ENCODE measurements at regions not wholly inside any gene's neighbourhood (a gene's known extent, or its start where the extent isn't known, plus 50 kb on each side); places are given as distances from the start of the nearest gene placed in this dataset.

DNA sequence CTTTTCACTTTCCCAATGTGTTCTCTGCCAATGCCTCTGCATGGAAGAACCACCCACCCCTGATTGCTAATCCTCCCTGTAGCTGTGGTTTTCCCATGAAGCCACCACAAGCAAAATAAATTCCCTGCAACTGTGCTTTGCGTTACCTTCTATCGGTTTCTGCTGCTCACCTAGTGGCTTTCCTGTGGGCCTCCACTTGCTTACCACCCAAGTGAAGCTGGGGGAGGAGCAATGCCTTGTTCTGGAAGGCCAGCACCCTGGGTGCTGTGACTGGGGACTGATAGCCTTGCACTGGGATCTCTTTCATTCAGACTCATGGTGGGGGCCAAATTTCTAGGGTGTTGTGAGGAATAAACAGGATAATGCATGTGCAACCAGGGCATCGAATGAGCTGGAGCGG is 56.3 kb upstream of the GDNF start:
- Histone ChIP-seq H3K4me1 (no peaks in the 10 kb centered on the region), H3K27ac (no peak overlapping the region), H3K9me3 (no peaks in the 10 kb centered on the region), H3K4me3 (no peak overlapping the region), H3K27me3 (no peaks in the 10 kb centered on the region), H3K36me3 (no peaks in the 10 kb centered on the region)
- DNase-seq = no peak
- no peak for TF ChIP-seq POLR2A (IDR thresholded peaks at IDR 0.05)
- TF ChIP-seq, protein P1, sequence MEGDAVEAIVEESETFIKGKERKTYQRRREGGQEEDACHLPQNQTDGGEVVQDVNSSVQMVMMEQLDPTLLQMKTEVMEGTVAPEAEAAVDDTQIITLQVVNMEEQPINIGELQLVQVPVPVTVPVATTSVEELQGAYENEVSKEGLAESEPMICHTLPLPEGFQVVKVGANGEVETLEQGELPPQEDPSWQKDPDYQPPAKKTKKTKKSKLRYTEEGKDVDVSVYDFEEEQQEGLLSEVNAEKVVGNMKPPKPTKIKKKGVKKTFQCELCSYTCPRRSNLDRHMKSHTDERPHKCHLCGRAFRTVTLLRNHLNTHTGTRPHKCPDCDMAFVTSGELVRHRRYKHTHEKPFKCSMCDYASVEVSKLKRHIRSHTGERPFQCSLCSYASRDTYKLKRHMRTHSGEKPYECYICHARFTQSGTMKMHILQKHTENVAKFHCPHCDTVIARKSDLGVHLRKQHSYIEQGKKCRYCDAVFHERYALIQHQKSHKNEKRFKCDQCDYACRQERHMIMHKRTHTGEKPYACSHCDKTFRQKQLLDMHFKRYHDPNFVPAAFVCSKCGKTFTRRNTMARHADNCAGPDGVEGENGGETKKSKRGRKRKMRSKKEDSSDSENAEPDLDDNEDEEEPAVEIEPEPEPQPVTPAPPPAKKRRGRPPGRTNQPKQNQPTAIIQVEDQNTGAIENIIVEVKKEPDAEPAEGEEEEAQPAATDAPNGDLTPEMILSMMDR (IDR thresholded peaks at IDR 0.05) = no peak
- intact Hi-C loops (cut with DNase I) = no loop called here
- WGBS, 2 donors = 69 to 77% methylated on average over 4 of the region's 4 CpGs

DNA sequence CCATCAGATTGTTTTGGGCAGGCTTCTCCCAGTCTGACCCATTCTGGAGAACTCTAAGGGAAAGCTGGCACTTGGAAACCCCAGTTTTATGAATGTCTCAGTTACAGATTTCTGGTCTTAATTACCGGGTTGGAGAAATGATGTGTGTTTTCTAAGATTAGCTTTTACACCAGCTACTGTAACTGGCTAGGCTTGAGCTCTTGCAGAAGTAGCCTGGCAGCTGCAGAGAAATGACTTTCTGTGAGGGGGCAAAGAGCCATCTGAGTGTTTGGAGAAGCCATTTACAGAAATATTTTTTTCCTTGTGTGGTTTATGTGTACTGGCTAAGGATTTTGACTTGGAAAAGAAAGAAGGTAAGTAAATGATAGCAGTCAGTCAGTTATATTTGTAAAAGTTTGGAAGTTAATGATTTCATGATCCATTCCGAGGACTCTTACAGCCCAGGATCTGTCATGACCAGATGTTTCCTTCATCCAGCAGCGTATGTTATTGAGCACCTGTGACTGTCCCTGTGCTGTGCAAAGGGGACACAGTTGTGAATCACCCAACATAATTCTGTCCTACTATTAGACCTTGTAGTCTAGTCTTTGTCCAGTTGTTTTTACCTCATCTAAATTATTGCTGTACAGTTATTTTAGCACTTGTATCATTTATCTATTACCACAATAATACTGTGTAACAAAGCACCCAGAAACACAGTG is 53.7 kb upstream of the GDNF start:
- no peak for DNase-seq
- intact Hi-C loops (cut with DNase I) = no loop called here
- TF ChIP-seq, protein P1 (IDR thresholded peaks at IDR 0.05) = no peak
- no peak for TF ChIP-seq POLR2A (IDR thresholded peaks at IDR 0.05)
- Histone ChIP-seq H3K4me3 (no peak overlapping the region), H3K4me1 (no peaks in the 10 kb centered on the region), H3K27me3 (no peaks in the 10 kb centered on the region), H3K36me3 (no peaks in the 10 kb centered on the region), H3K9me3 (no peaks in the 10 kb centered on the region), H3K27ac (no peak overlapping the region)
- WGBS, 2 donors = 49 to 67% methylated on average over 3 of the region's 3 CpGs

DNA sequence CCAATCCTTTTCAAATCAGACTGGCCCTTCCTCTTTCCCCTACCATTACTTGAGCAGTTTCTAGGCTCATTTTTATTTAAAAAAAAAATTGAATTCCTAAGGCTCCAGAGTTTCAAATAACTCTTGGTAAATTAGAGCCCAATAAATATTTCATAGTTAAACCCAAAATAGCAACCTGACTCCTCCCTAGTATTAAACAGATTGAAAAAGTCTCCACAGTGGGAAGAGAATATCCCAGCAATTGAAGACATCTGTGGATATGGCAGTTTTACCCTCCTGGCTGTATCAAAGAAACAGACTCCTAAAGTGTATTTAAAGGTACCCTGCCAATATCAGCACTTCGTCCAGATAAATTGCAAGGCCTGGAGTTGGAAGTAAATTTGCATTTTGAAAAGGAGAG is 52.7 kb upstream of the GDNF start:
- WGBS, 2 donors = 45 to 57% methylated on average over 1 of the region's 1 CpG
- intact Hi-C loops (cut with DNase I) = no loop called here
- Histone ChIP-seq H3K4me1 (no peaks in the 10 kb centered on the region), H3K4me3 (no peak overlapping the region), H3K9me3 (no peaks in the 10 kb centered on the region), H3K27ac (no peak overlapping the region), H3K36me3 (no peaks in the 10 kb centered on the region), H3K27me3 (peaks cover 0 to 7% (median 0%) of the 10 kb centered on the region in 4 donors)
- no peak for TF ChIP-seq POLR2A (IDR thresholded peaks at IDR 0.05)
- TF ChIP-seq, protein P1 (IDR thresholded peaks at IDR 0.05) = no peak
- DNase-seq = no peak

DNA sequence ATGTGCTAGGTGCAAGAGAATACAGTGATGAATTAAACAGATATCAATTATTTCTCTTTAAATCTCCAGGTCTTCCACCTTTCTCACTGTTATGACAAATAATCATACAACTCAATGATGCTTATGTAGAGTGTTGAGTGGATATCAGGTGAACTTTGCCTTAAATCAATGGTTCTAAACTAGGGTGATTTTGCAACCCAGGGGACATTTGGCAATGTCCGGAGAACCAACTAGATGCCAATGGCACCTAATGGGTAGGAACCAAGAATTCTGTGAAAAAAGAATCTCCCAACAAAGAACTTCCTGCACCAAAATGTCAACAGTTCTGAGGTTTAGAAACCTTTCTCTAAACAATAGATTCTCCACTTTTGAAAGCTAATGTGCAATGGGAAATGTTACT is 52.0 kb upstream of the GDNF start:
- no peak for DNase-seq
- no peak overlapping the region for H3K4me3 ChIP-seq
- H3K4me1 ChIP-seq = peaks cover 0 to 2% (median 0%) of the 10 kb centered on the region in 3 donors
- H3K36me3 ChIP-seq = no peaks in the 10 kb centered on the region
- H3K27ac ChIP-seq = no peak overlapping the region
- intact Hi-C loops (cut with DNase I) = no loop called here
- no peaks in the 10 kb centered on the region for H3K9me3 ChIP-seq
- peaks cover 0 to 8% (median 0%) of the 10 kb centered on the region in 4 donors for H3K27me3 ChIP-seq
- WGBS, 2 donors = 86 to 100% methylated on average over 1 of the region's 1 CpG
- TF ChIP-seq POLR2A (IDR thresholded peaks at IDR 0.05) = no peak
- TF ChIP-seq, protein P1 (IDR thresholded peaks at IDR 0.05) = no peak

DNA sequence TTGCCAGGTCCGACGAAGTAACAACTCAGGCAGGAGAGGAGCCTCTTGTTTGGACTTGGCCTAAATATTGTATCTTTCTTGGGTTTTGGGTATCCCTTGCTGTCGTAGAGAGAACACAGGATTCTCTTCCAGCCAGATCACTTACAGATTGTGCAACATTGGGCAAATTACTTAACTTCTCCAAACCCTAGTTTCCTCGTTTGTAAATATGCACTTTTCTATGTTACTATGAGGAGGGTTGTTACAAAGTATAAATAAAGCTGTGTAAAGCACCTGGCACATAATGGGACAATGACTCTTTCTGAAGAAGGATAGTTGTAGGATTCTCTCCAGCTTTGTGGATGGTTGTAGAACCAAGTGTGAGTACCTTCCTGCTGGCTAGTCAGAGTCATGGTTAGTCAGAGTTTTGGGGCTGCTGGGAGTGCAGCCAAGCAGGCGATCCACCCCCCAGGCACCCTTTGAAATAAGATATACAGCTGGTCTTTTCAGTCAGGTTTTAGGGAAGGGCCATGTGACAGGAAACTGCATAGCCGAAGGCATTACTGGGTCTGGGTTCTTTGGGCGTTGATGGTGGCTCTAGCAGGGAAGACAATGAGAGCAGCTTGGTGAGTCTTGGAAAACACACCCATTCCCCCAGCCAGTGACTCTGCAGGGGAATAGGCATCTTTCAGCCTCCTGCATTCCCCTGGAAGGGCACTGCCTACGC is 49.9 kb upstream of the GDNF start:
- Histone ChIP-seq H3K36me3 (no peaks in the 10 kb centered on the region), H3K4me3 (no peak overlapping the region), H3K4me1 (peaks cover 0 to 11% (median 0%) of the 10 kb centered on the region in 3 donors), H3K27ac (no peak overlapping the region), H3K27me3 (peaks cover 0 to 8% (median 0%) of the 10 kb centered on the region in 4 donors), H3K9me3 (no peaks in the 10 kb centered on the region)
- TF ChIP-seq POLR2A (IDR thresholded peaks at IDR 0.05) = no peak
- TF ChIP-seq, protein P1 (IDR thresholded peaks at IDR 0.05) = no peak
- intact Hi-C loops (cut with DNase I) = no loop called here
- WGBS, 2 donors = 42 to 55% methylated on average over 4 to 7 of the region's 8 CpGs
- DNase-seq = no peak
